ENCODE measurements at regions not wholly inside any gene's neighbourhood (a gene's known extent, or its start where the extent isn't known, plus 50 kb on each side); places are given as distances from the start of the nearest gene placed in this dataset.
A peak's percentile ranks its signal among the peaks of the same experiment; 100 is the strongest.

DNA sequence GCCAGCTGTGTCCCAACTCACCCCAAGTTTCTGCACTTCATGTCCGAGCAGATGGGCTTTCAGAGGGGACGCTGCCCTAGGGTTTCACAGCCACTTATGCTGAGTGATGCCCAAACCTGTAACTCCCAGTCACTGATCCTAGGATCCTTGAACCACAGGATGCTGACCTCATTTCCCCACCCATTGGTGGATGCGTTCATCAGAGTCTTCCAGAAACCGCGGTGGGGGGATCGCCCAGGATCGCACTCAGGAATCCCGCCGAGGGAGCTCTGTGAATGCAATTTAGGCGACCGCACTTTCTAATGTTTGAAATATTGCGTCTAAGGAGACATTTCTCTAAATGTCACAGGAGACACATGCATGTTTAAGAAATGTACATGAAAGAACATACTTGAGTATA is 212.3 kb upstream of the IRX4 start:
- no peak overlapping the region for H3K27ac ChIP-seq (ENCODE audit: low read depth, low read length)
- CTCF ChIA-PET, result no interaction called here
- TF ChIP-seq, protein P1, sequence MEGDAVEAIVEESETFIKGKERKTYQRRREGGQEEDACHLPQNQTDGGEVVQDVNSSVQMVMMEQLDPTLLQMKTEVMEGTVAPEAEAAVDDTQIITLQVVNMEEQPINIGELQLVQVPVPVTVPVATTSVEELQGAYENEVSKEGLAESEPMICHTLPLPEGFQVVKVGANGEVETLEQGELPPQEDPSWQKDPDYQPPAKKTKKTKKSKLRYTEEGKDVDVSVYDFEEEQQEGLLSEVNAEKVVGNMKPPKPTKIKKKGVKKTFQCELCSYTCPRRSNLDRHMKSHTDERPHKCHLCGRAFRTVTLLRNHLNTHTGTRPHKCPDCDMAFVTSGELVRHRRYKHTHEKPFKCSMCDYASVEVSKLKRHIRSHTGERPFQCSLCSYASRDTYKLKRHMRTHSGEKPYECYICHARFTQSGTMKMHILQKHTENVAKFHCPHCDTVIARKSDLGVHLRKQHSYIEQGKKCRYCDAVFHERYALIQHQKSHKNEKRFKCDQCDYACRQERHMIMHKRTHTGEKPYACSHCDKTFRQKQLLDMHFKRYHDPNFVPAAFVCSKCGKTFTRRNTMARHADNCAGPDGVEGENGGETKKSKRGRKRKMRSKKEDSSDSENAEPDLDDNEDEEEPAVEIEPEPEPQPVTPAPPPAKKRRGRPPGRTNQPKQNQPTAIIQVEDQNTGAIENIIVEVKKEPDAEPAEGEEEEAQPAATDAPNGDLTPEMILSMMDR (IDR thresholded peaks at IDR 0.05; ENCODE audit: low read depth, low read length), result no peak
- H3K4me3 ChIP-seq (ENCODE audit: low read depth, low read length), result no peak overlapping the region
- POLR2A ChIA-PET, result no interaction called here
- H3K9me3 ChIP-seq (ENCODE audit: control insufficient read depth, insufficient read depth, low read length), result peaks cover 26% of the 10 kb centered on the region
- no peaks in the 10 kb centered on the region for H3K27me3 ChIP-seq (ENCODE audit: control insufficient read depth, insufficient read depth, low read length)
- no peak for DNase-seq (ENCODE audit: low read depth, low spot score)

DNA sequence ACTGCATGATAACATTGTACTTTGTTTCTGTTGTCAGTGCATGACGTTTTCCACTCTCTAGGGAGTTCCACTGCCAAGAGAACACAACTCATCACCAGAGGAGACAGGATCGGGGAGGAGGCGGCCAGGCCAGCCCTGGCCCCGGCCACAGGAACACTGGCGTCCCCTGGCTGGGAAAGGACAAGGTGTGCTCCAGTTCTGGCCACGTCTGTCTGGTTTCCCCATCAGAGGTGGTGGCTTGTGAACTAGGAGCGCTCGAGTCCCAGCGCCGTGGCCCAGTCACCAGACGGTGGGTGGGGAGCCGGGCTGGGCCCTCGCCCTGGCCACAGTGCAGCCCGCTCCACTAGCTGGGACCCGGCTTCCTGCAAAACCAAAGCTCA is 211.9 kb upstream of the IRX4 start:
- no peaks in the 10 kb centered on the region for H3K27me3 ChIP-seq (ENCODE audit: control insufficient read depth, insufficient read depth, low read length)
- ChIA-PET CTCF (no interaction called here), POLR2A (no interaction called here)
- DNase-seq (ENCODE audit: low read depth, low spot score), result no peak
- no peak overlapping the region for H3K4me3 ChIP-seq (ENCODE audit: low read depth, low read length)
- H3K27ac ChIP-seq (ENCODE audit: low read depth, low read length), result peak overlapping the region; percentile 83
- H3K9me3 ChIP-seq (ENCODE audit: control insufficient read depth, insufficient read depth, low read length), result peaks cover 26% of the 10 kb centered on the region
- TF ChIP-seq, protein P1 (IDR thresholded peaks at IDR 0.05; ENCODE audit: low read depth, low read length), result no peak

DNA sequence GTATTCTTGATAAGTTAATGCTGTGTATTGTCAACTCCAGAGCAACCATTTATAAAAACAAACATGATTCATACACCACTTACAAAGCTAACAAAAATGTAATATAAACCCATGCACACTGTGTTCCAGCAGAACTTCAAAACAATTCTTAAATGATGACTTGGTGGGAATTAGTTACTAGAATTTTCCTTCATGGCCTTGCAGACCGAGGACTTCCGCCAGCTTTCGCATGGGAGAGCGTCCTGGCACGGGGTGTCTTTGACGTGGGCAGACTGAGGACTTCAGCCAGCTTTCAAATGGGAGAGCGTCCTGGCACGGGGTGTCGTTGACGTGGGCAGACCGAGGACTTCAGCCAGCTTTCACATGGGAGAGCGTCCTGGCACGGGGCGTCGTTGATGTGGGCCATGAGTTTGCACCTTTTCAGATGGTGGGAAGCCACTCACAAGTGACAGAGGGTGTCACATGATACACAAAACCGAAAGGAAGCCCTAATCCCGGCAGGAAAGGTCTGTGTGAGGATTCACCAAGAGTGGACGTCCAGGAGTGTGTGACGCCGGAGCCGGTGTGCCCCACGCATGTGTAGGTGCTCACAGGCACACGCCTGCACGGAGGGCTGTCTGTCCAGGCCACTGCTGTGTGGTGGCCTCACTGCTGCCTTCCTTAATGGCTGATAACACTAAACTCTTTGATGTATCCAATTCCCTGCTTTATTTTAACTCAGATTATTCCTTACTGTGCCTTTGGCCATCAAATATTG is 211.3 kb upstream of the IRX4 start:
- TF ChIP-seq, protein P1 (IDR thresholded peaks at IDR 0.05; ENCODE audit: low read depth, low read length), result no peak
- DNase-seq (ENCODE audit: low read depth, low spot score), result peak; percentile 51
- POLR2A ChIA-PET, result no interaction called here

DNA sequence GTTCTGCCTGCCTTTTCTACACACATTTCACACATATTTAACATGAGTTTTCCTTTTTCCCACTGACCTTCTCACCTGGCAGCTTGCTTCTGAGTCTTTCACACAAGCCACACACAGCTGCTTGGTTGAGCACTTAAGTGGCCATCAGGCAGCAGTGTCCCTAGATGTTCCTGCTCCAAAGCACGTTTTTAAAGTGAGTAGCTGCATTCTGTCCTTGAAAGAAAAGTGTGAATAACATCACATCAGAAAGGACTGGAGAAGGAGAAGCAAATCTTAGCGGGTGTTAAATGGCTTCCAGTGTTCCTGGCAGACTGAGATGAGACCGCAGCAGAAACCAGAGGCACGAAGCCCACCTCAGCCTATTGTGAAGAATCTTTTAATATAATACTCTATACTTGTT is 209.2 kb upstream of the IRX4 start:
- TF ChIP-seq, protein P1 (IDR thresholded peaks at IDR 0.05; ENCODE audit: low read depth, low read length), result no peak
- DNase-seq (ENCODE audit: low read depth, low spot score), result no peak
- H3K9me3 ChIP-seq (ENCODE audit: control insufficient read depth, insufficient read depth, low read length), result peaks cover 17% of the 10 kb centered on the region
- no peak overlapping the region for H3K27ac ChIP-seq (ENCODE audit: low read depth, low read length)
- no peaks in the 10 kb centered on the region for H3K27me3 ChIP-seq (ENCODE audit: control insufficient read depth, insufficient read depth, low read length)
- ChIA-PET CTCF (no interaction called here), POLR2A (no interaction called here)
- H3K4me3 ChIP-seq (ENCODE audit: low read depth, low read length), result no peak overlapping the region

More for the DNA sequence above, 211.3 kb upstream of the IRX4 start:
- Histone ChIP-seq H3K9me3 (ENCODE audit: control insufficient read depth, insufficient read depth, low read length) (peaks cover 26% of the 10 kb centered on the region), H3K27ac (ENCODE audit: low read depth, low read length) (peak overlapping the region; percentile 83), H3K27me3 (ENCODE audit: control insufficient read depth, insufficient read depth, low read length) (no peaks in the 10 kb centered on the region), H3K4me3 (ENCODE audit: low read depth, low read length) (no peak overlapping the region)
- CTCF ChIA-PET, result no interaction called here

DNA sequence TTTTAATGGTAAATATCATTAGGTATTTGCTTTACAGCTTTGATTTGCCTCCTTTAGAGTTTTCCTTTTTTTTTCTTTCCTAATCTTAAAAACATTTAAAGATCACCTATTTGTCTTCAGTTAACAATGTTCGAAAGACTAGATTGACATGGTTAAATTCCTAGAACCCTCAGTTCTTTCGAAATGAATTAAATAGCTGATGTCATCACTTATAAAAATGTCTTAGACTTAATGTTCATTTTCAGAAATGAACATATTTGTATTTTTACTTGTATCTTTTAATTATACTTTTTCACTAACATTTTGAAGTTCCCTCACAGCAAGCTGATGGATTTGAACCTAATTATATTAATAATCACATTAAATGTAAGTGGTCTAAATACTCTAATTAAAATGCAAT is 205.3 kb upstream of the IRX4 start:
- CTCF ChIA-PET, result no interaction called here

More for the DNA sequence above, 205.3 kb upstream of the IRX4 start:
- TF ChIP-seq, protein P1 (IDR thresholded peaks at IDR 0.05; ENCODE audit: low read depth, low read length), result no peak
- POLR2A ChIA-PET, result no interaction called here
- H3K9me3 ChIP-seq (ENCODE audit: control insufficient read depth, insufficient read depth, low read length), result no peaks in the 10 kb centered on the region
- H3K4me3 ChIP-seq (ENCODE audit: low read depth, low read length), result no peak overlapping the region
- H3K27me3 ChIP-seq (ENCODE audit: control insufficient read depth, insufficient read depth, low read length), result no peaks in the 10 kb centered on the region
- no peak overlapping the region for H3K27ac ChIP-seq (ENCODE audit: low read depth, low read length)
- no peak for DNase-seq (ENCODE audit: low read depth, low spot score)
